Spleen (tissue), 7 donors: ENCODE measurements at regions not wholly inside any gene's neighbourhood (a gene's known extent, or its start where the extent isn't known, plus 50 kb on each side); places are given as distances from the start of the nearest gene placed in this dataset.

ENCODE experiments used
- POLR2AphosphoS5 ChIP-seq, 3 donors: sonication (generic); formaldehyde crosslinking; IDR thresholded peaks; one replicate each; pipeline ENCODE4 v1.5.1; 2017; ENCODE audit warnings: antibody characterized with exemption in 3 of 3
- TF ChIP-seq, protein P1 (sequence below), 11 experiments: fragments of 200-600 bp in 7 of 11; fragments of 450-650 bp in 4 of 11; sonication (generic) in 4 of 11; IDR thresholded peaks in 8 of 11; conservative IDR thresholded peaks in 3 of 11; 1 replicate in 7 of 11; 2 replicates in 4 of 11; pipeline versions ENCODE4 v1.4.0 to v1.8.0; 2016 to 2021; ENCODE audit warnings: antibody characterized with exemption in 11 of 11, inconsistent platforms in 4 of 11, mild to moderate bottlenecking in 1 of 11
- donor health status: DM: no; HTN: no; CAD: no; lungs with moderate emphysema.
- donor health status: DM: no; HTN: no; CAD: no.
- donor health status: DM: no; HTN: no; CAD: no.

DNA sequence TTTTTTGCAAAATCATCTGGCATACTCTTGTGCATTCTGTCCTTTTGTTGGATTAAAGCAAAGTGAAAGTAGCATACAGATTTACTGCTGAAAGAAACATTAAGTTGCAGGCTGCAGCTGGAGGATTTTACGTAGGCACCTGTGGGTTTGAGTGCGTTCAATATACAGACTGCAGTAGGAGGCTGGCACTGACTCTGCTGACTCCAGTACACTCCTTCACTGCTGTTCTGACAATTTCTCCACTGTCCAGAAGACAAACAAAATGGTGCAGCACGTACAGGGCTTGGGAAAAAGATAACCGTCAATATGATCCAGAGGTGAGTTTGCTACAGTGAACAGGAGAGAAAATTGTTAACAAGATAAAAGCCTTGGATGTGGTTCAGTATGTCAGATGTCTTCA, 73.3 kb downstream of the TANC2 start:
- TF ChIP-seq, protein P1, sequence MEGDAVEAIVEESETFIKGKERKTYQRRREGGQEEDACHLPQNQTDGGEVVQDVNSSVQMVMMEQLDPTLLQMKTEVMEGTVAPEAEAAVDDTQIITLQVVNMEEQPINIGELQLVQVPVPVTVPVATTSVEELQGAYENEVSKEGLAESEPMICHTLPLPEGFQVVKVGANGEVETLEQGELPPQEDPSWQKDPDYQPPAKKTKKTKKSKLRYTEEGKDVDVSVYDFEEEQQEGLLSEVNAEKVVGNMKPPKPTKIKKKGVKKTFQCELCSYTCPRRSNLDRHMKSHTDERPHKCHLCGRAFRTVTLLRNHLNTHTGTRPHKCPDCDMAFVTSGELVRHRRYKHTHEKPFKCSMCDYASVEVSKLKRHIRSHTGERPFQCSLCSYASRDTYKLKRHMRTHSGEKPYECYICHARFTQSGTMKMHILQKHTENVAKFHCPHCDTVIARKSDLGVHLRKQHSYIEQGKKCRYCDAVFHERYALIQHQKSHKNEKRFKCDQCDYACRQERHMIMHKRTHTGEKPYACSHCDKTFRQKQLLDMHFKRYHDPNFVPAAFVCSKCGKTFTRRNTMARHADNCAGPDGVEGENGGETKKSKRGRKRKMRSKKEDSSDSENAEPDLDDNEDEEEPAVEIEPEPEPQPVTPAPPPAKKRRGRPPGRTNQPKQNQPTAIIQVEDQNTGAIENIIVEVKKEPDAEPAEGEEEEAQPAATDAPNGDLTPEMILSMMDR (IDR thresholded peaks at IDR 0.05 in 8 of 11, conservative IDR thresholded peaks at IDR 0.05 in 3 of 11): no peak
- TF ChIP-seq POLR2AphosphoS5 (IDR thresholded peaks at IDR 0.05): no peak
